ENCODE measurements at regions not wholly inside any gene's neighbourhood (a gene's known extent, or its start where the extent isn't known, plus 50 kb on each side); places are given as distances from the start of the nearest gene placed in this dataset.

- H3K4me3 ChIP-seq (replicated peaks; ENCODE audit: insufficient read depth, low read length), result no peak overlapping the region
- no peak for DNase-seq (ENCODE audit: low read depth in 1 of 2, low spot score in 1 of 2)
Measured at GRCh38 chrX:46295963-46296362, 249.3 kb downstream of the ZNF674 start.

GRCh38 chrX:46294234-46294633, 251.0 kb downstream of the ZNF674 start:
- H3K27ac ChIP-seq (replicated peaks), result no peak overlapping the region
- no peaks in the 10 kb centered on the region for H3K27me3 ChIP-seq (ENCODE audit: insufficient read depth, poor library complexity, severe bottlenecking)
- no peak for TF ChIP-seq GABPA (IDR thresholded peaks at IDR 0.05; ENCODE audit: low read depth)
- TF ChIP-seq SPI1 (IDR thresholded peaks at IDR 0.05; ENCODE audit: borderline replicate concordance, low read depth), result no peak
- no peak for TF ChIP-seq CTCF (IDR thresholded peaks at IDR 0.05; ENCODE audit: insufficient read depth, low read length)
- TF ChIP-seq REST (IDR thresholded peaks at IDR 0.05; ENCODE audit: insufficient replicate concordance, low read depth), result no peak
- no peak for TF ChIP-seq POLR2AphosphoS5 (IDR thresholded peaks at IDR 0.05; ENCODE audit: low read depth)
- no peak for DNase-seq (ENCODE audit: low read depth in 1 of 2, low spot score in 1 of 2)
- H3K4me3 ChIP-seq (replicated peaks; ENCODE audit: insufficient read depth, low read length), result no peak overlapping the region

More at GRCh38 chrX:46295963-46296362, 249.3 kb downstream of the ZNF674 start:
- Histone ChIP-seq H3K27ac (replicated peaks) (no peak overlapping the region), H3K27me3 (ENCODE audit: insufficient read depth, poor library complexity, severe bottlenecking) (no peaks in the 10 kb centered on the region)
- TF ChIP-seq CTCF (IDR thresholded peaks at IDR 0.05; ENCODE audit: insufficient read depth, low read length) (no peak), REST (IDR thresholded peaks at IDR 0.05; ENCODE audit: insufficient replicate concordance, low read depth) (no peak), SPI1 (IDR thresholded peaks at IDR 0.05; ENCODE audit: borderline replicate concordance, low read depth) (no peak), GABPA (IDR thresholded peaks at IDR 0.05; ENCODE audit: low read depth) (no peak), POLR2AphosphoS5 (IDR thresholded peaks at IDR 0.05; ENCODE audit: low read depth) (no peak)

GRCh38 chrX:46279925-46280313, 265.3 kb downstream of the ZNF674 start:
- Histone ChIP-seq H3K4me3 (replicated peaks; ENCODE audit: insufficient read depth, low read length) (no peak overlapping the region), H3K27me3 (ENCODE audit: insufficient read depth, poor library complexity, severe bottlenecking) (no peaks in the 10 kb centered on the region), H3K27ac (replicated peaks) (no peak overlapping the region)
- TF ChIP-seq SPI1 (IDR thresholded peaks at IDR 0.05; ENCODE audit: borderline replicate concordance, low read depth) (no peak), CTCF (IDR thresholded peaks at IDR 0.05; ENCODE audit: insufficient read depth, low read length) (no peak), REST (IDR thresholded peaks at IDR 0.05; ENCODE audit: insufficient replicate concordance, low read depth) (no peak), POLR2AphosphoS5 (IDR thresholded peaks at IDR 0.05; ENCODE audit: low read depth) (no peak), GABPA (IDR thresholded peaks at IDR 0.05; ENCODE audit: low read depth) (no peak)
- peak in 1 of 2 experiments; percentile 14 for DNase-seq (ENCODE audit: low read depth in 1 of 2, low spot score in 1 of 2)
